MM.1S (cell line): ENCODE measurements at regions not wholly inside any gene's neighbourhood (a gene's known extent, or its start where the extent isn't known, plus 50 kb on each side); places are given as distances from the start of the nearest gene placed in this dataset.

Experiments
- CTCF ChIP-seq: fragments of 300-600 bp; sonication (generic); IDR thresholded peaks from 2 replicates; pipeline ENCODE4 v1.5.1; 2016; ENCODE audit warnings: antibody characterized with exemption, low read length, mixed read lengths
- EZH2 ChIP-seq: fragments of 300-600 bp; sonication (generic); optimal IDR thresholded peaks from 2 replicates; pipeline ENCODE3; 2017; ENCODE audit warnings: low read depth, mild to moderate bottlenecking, antibody characterized with exemption, low read length, mixed read lengths
- EZH2phosphoT487 ChIP-seq: fragments of 300-600 bp; sonication (generic); IDR thresholded peaks from 2 replicates; pipeline ENCODE4 v1.6.1; 2018; ENCODE audit warnings: antibody characterized with exemption, low read length

GRCh38 chr10:78927257-78927995 is 141.3 kb upstream of the ZMIZ1 start:
- TF ChIP-seq CTCF (no peak), EZH2 (no peak), EZH2phosphoT487 (no peak)
